ENCODE measurements at regions not wholly inside any gene's neighbourhood (a gene's known extent, or its start where the extent isn't known, plus 50 kb on each side); places are given as distances from the start of the nearest gene placed in this dataset.

- no peak for DNase-seq
These were observed 316.3 kb upstream of the KLF12 start for GRCh38 chr13:74450525-74450845.

DNA sequence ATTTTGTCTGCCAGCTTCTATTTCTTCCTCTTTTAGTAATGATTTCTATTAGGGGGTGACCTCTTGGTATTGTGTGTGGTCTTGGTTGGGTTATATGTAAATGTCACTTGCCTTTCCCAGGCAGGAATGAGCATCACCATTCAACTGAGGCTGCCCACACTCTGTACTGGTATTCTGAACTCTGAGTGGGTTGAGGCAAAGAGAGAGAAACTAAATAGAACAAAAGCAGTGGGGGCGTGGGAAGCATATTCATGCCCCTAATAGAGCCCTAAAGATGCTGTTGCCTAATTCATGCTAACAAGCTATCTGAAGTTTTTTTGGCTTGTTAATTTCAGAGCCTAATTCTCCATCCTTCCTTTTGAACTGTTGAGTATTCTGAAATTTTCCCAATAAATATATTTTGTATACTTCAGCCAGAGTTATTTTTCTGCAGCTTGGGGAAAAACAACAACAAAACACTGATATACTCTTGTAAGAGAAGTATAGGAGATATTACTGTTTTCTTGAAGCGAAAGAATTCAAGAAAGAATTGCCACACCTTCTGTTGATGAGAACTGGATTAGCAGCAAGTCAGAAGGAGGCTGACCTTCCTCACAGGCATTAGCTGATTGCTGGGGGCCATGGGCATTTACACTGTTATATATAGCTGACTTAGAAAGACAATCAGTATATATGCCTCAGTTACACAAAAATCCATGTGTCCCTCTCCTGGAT lies 315.8 kb upstream of the KLF12 start:
- no peak for DNase-seq

DNA sequence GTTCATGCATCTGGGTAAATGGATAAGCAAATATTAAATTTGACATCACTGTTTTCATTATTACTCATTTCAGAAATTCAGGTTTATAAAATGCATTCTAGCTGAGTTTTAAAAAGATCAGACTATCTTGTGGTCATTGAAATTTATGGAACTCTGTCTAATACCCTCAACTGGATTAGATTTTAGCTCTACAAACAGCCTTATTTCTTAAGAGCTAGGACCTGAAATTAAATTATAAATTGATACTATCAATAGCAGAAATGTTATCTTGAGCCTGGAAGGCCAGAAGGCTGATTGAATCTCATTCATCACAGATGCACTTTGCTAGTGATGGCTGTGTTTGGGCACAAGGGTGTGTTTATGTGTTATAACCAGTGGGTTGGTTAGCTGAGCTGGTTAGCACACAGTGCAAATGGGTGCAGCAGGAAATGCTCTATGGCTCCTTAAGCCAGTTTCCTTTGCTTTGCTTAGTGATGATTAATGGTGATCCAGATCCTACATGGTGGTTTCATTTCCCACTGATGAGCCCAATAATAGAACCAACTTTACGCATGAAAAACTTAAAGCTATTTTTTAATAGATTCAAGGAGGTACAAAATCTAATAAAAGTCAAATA lies 310.8 kb upstream of the KLF12 start:
- no peak for DNase-seq

- DNase-seq, result peak; percentile 27
These were observed 310.0 kb upstream of the KLF12 start for GRCh38 chr13:74444161-74444571.

GRCh38 chr13:74443631-74444030 lies 309.4 kb upstream of the KLF12 start:
- no peak for DNase-seq

DNA sequence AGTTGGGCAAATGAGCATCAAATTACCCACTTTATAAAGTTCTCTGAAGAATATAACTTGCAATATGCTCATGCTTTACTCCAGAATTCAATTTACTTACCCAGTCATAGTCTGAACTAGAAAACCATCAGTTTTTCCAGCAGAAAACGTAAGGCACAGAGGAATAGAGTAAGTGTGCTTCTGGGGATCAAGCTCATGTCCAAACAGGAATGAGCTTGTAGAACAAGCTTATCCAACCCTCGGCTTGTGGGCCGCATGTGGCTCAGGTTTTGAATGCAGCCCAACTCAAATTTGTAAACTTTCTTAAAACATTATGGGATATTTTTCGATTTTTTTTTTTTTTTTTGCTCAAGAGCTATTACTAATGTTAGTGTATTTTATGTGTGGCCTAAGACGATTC lies 308.5 kb upstream of the KLF12 start:
- no peak for DNase-seq

DNA sequence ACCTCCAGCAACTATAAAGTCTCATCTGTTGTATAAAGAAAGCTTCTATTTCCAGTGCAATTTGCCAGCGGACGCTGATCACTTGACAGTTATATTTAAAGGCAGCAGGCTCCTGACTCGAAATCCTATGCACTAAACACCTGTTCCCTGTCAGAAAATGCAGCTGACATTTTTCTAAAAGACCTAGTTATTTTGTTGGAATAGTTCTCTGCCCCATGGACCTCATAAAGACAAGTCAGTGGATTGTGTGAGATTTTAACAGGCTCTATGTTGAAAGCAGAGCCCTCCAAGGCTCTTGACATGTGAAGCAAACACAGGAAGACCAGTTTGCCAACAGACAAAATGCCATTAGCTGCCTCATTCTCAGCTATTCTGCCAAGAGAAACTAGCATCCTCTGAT lies 304.7 kb upstream of the KLF12 start:
- DNase-seq, result no peak

DNA sequence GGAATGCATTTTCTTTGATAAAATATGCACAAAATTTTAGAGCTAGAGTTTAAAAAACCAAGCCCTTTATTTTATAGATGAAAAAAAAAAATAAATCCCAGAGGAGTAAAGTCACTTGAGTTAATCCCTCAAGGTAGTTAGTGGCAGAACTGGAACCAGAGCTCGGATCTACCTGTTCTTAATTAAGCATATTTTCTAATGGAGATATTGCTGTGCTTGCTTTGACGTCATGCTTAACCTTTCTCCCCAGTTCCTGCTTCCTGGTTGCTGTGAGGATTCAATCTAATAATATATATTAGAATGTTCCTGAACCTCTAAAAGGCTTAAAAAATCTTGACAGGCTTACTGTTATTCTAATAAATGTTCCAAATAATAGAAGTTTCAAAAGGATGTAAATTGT lies 300.6 kb upstream of the KLF12 start:
- no peak for DNase-seq

GRCh38 chr13:74424455-74424854 lies 290.3 kb upstream of the KLF12 start:
- no peak for DNase-seq

DNA sequence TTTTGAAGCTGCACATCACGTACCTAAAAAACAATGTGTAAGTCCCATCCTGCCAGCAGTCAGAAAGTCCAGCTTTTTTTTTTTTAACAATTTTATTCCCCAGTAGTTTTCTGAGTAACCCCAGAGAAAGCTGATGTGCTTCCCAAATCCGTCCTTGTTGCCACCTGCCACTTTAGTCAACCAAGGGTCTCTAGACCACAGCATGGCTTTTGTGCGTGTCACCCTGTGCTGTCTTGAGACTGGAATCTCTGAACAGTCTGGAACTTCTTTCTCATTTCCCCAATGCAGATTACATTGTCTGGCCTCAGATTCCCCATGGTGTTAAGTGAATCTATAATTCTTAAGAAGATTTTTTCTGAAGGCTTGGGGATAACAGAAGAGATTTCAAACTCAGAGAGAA lies 289.2 kb upstream of the KLF12 start:
- no peak for DNase-seq

DNA sequence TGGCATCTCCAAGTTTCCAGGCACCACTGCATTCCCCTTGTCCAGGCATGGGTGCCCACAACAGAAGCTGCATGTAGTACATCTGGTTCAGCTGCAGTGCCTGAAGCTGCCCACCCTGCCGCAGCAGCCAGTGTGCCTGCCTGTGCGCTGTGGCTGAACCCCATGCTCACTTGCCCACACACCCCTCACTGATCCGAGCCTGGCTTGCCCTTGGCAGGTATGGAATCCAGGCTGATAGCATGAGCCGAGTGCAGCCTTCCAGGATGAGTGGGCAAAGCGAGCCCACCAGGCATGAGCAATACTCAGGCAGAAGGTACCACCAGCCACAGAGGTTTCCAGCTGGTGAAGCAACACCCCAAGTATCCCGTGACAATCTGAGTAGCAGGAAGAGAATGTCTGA lies 280.3 kb upstream of the KLF12 start:
- no peak for DNase-seq

DNA sequence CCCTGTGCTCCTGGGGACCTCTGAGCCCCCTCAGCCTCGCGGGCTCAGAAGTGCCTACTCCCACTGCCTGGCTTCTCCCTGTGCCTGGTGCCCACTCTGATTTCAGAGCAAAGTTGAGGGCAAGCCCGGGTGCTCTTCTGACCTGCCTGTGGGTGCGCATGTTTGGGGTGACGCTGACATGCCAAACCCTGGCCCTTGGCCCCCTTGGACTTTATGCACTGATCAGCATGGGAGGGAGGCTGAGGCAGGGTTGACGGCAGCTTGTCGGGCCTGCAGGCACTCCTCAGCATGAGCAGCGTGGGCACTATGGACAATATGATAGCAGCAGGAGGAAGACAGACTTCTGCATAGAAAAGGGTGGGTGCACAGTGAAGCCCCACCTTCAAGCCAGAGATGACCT lies 279.3 kb upstream of the KLF12 start:
- DNase-seq, result no peak

DNA sequence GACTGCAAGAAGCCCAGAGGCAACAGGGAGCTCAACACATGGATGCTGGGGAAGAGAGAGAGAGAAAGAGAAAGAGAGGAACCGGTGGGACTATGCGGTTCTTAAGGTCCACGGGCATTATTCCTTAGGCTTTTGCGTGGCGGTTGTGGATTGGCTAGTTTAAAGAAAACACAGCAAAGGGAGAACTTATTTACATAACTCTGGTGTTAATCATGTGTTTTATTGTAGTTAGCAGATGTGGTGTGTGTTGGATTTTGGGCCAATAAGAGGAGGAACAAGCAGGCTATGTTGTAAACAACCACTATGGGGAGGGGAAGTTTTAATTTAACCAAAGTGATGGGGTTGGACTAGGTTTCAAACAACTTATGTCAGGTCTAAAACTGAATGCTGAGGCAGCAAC lies 275.3 kb upstream of the KLF12 start:
- DNase-seq, result no peak

DNA sequence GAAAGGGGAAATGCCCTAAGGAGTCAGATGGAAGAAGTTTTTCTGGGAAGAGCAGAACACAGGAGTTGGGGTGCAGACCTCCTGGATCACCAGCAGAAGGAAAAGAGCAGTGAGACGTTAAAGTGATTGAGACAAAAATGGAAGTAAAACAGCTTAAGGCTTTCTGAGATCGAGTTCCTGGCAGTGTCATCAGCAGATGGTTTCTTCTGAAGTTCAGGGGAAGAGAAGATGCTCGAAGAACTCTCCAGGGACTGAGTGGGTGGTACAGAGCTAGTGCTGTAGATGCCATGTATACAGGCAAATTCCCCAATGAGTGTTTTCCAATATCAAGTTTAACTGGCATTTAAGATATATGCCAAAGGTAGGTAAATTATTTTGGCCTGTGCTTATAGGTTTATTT lies 272.2 kb upstream of the KLF12 start:
- no peak for DNase-seq

GRCh38 chr13:74398599-74398998 lies 264.4 kb upstream of the KLF12 start:
- no peak for DNase-seq

GRCh38 chr13:74389056-74389455 lies 254.9 kb upstream of the KLF12 start:
- DNase-seq, result no peak

GRCh38 chr13:74388626-74389025 lies 254.4 kb upstream of the KLF12 start:
- DNase-seq, result no peak

DNA sequence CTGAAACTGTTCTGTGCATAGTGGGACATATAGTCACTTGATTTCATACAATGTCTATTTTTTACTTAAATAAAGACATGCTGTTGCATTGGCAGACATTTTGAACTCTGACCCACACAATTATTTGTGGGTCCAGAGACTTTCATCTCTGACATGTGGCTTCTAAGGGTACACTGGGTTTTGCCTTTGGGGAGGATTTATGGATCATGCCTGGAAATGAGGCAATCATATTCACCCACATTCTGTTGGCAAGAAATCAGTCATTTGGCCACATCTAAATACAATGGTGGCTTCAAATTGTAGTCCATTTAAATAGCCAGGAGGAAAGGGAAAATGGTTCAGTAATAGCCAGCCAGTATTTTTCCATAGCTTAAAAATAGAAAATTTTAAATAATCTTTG lies 238.3 kb upstream of the KLF12 start:
- no peak for DNase-seq

- no peak for DNase-seq
These were observed 233.0 kb upstream of the KLF12 start for GRCh38 chr13:74367193-74367592.

DNA sequence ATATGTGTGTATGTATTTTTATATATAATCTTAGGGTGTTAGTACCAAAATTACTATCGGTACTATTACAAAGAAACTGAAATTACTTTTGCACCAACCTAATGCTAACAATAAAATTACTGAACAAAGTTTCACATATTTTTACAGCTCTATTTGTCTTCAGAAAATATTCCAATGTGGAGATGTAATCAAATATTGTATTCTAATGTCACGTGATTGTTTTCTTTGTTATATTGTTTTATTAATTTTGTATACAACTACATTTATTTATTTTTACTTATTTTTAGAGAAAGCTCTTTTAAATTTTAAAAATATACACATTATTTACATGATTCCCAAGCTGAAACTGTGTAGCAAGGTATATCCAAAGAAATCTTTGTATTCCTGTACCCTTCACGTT lies 227.1 kb upstream of the KLF12 start:
- DNase-seq, result no peak

DNA sequence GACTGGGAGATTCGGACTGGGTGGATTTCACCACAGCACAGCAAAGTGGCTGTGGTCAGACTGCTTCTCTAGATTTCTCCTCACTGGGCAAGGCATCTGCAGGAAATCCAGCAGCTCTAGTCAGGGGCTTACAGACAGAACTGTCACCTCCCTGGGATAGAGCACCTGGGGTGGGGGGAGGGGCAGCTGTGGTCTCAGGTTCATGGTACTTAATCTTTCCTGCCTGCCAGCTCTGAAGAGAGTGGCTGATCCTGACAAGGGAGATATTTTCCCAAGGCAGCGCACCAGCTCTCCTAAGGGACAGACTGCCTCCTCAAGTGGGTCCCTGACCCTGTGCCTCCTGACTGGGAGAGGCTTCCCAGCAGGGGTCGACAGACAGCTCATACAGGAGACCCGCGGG lies 212.8 kb upstream of the KLF12 start:
- DNase-seq, result no peak

- DNase-seq, result no peak
These were observed 204.1 kb upstream of the KLF12 start for GRCh38 chr13:74338341-74338740.

- DNase-seq, result no peak
These were observed 202.3 kb upstream of the KLF12 start for GRCh38 chr13:74336546-74336945.

DNA sequence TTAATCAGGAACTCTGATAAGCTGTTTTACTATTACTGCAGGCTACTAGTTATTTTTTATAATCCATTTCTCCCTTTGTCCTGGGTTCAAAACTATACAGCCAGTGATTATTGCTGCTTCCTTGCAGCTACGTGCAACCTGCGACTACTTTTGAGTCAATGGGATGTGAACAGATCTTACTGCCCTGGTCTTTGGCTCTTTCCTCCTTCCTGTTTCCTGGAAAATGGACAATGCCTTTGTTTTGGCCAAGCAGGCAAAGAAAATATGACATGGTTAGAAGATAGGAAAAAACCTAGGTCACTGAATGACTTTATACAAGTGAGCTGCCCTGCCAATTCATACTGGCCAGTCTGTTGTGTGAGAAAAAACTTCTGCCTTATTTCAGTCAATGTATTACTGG lies 201.2 kb upstream of the KLF12 start:
- DNase-seq, result no peak

DNA sequence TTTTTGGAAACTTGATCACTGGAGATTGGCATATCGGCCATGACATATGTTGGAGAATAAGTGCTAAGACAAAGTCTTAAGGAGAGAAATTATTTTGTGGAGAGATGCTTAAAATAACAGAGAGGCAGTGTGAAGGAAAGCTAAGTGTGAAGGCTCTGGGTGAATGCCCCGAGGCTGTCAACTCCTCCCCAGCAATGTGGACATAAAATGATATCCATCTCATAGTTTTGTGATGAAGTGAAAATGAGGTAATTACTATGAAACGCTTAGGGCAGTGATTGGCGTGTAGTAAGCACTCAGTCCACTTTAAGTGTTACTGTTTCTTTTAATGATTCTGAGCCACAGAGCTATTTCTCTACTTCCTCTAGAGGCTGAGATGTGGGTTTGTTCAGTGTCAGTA lies 195.8 kb upstream of the KLF12 start:
- no peak for DNase-seq

Data from COR-L47 (cell line).